NCI-H2081 (cell line): ENCODE measurements at regions not wholly inside any gene's neighbourhood (a gene's known extent, or its start where the extent isn't known, plus 50 kb on each side); places are given as distances from the start of the nearest gene placed in this dataset.

Experiments
- DNase-seq, 2 experiments: peaks; one replicate each; lab custom pipeline; 2025; lab: John Stamatoyannopoulos, UW

DNA sequence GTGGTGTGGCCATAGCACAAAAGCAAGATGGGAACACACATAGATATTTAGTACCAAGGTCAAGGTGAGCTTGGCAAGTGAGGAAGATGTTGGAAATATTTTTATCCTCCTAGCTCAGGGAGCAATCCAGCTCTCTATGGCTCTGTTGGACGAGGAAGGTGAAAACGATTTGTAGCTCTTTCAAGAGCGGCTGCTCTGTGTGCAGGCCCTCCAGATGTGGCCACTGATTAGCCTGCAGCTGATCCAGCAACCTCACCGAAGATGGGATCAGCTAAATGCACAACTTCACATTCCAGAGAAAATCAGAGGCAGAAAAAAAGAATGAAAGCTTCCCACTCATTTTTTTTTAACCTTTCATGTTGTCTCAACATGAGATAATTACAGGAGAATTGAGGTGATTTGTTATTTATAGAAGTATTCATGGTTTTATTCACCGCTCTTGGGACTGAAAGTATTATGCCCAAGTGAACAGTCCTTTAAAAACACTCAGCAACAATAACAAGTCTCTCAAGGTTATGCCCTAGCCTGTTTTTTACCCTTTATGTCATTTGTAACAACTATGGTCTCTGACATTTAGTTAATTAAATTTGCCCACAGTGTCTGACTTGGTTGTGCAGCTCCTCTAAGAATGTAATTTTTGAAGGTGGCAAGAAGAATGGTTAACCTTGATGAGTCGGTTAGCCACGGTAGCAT lies 213.6 kb upstream of the ADARB2 start:
- no peak for DNase-seq

GRCh38 chr10:1947464-1948003 lies 210.2 kb upstream of the ADARB2 start:
- DNase-seq: no peak

DNA sequence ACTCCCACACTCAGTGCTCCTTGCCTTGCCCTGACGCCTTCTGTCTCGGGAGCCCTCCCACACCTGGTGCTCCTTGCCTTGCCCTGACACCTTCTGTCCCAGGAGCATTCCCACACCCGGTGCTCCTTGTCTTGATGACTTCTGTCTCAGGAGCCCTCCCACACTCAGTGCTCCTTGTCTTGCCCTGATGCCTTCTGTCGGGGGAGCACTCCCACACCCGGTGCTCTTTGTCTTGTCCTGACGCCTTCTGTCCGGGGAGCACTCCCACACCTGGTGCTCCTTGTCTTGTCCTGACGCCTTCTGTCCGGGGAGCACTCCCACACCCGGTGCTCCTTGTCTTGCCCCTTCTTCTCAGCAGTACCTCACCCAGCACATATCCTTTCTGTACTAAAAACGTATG lies 207.2 kb upstream of the ADARB2 start:
- DNase-seq: no peak

- no peak for DNase-seq
Measured at GRCh38 chr10:1942478-1942877, 205.2 kb upstream of the ADARB2 start.

- DNase-seq: no peak
Measured at GRCh38 chr10:1939016-1939415, 201.7 kb upstream of the ADARB2 start.

GRCh38 chr10:1938317-1938716 lies 201.0 kb upstream of the ADARB2 start:
- DNase-seq: no peak

GRCh38 chr10:1935912-1936311 lies 198.6 kb upstream of the ADARB2 start:
- DNase-seq: no peak

DNA sequence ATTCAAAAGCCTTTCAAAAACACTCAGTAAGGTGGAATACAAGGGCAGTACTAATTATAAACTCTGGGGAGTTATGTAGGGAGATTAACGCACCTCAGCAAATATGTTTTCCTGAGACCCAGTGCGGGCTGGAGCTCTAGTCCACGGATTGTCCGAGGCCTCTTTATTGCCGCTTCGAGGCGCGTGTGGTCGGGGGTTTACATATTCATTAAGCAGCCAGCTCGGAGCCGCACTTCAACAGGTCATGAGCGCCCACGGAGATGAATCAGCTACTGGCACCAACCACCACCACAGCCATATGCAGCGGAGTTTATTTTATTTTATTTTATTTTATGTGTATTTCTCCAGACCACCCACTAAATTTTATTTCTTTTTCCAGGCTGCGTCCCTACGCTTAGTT lies 195.9 kb upstream of the ADARB2 start:
- DNase-seq: no peak

- no peak for DNase-seq
Measured at GRCh38 chr10:1932692-1933094, 195.4 kb upstream of the ADARB2 start.

DNA sequence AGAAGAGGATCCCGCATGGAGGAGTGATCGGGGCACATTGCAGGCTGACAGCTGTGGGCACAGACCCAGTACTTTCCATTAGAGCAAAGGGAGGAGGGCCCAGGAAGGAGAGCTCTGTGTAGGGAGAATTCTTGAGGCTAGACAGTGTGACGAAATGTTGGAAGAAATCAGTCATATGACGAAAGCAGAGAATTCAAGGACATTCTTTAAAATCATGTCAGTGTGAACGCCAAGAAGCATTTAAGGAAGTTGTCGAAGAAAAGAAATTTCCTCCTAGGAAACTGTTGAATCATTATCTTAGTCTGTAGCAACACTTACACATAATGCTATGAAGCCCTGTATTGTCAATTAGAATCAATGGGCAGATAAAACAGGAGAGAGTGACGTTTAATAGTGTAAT lies 191.3 kb upstream of the ADARB2 start:
- no peak for DNase-seq

DNA sequence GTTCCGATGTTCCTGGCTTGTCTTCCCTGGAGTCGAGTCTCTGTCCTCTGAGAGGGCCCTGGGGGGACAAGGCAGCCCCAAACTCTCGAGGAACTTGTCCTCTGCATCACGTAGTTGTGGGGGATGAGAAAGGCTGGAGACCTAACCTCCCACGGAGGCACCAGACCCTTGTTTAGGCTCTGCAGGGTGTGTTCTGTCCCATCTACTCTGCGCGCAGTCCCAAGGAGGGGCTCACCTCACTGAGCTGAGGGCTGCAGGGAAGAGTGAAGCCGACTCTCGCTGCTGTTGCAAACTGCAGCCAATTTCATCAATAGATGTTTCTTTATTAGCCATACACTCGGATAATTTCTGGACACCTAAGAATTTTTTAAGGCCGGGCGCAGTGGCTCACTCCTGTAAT lies 186.7 kb upstream of the ADARB2 start:
- no peak for DNase-seq

GRCh38 chr10:1923586-1923985 lies 186.3 kb upstream of the ADARB2 start:
- no peak for DNase-seq

GRCh38 chr10:1920941-1921340 lies 183.6 kb upstream of the ADARB2 start:
- DNase-seq: no peak

DNA sequence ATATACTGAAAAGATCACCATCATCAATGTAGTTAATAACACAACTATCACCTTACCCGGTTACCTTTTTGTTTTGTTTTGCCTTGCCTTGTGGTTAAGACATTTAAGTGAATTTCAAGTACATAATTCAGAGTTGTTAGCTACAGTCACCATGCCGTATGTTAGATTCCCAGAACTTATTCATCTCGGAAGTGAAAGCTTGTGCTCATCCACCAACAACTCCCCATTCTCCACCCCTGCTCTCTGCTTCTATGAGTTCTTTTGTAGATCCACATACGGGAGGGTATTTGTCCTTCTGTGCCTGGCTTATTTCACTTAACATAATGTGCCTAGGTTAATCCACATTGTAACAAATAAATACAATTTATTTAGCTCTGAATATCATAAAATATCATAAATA lies 182.8 kb upstream of the ADARB2 start:
- DNase-seq: no peak

- no peak for DNase-seq
Measured at GRCh38 chr10:1911771-1912170, 174.4 kb upstream of the ADARB2 start.

- no peak for DNase-seq
Measured at GRCh38 chr10:1903982-1904381, 166.7 kb upstream of the ADARB2 start.

DNA sequence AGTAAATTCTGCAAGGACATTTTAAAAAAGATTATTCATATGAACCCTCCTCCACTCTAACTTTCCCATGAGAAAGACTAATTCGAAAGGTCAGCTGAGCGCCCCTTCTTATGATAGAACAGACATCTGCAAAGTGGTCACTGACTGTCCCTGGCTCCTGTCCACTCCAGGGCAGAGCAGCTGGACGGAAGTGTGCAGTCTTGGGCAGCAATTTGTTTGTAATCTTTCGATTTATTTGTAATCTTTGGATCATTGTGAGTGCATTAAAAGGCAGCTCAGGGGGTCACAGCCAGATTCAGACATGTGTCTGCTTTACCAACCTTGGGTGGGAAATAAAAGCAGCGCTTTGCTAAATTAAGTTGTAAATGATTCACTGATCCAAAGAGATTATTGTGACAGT lies 158.8 kb upstream of the ADARB2 start:
- DNase-seq: no peak

DNA sequence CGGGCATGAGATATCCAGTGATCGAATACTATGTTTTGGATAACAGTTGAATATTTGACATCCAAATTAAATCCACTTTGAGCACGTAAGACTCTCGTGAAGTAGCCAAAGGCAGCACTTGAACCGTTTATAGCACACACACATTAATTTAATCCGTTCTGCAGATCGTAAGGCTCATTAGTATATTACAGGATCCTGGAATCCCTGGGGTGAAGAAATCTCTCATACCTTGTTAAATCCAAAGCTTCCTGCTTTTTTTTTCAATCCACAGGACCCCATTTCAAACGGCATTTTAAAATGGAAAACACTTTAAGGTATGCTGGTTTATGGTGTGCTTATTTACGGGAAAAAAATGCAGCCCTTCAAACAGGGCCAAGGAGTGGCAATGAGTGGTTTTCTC lies 158.4 kb upstream of the ADARB2 start:
- DNase-seq: no peak

- no peak for DNase-seq
Measured at GRCh38 chr10:1894912-1895311, 157.6 kb upstream of the ADARB2 start.

DNA sequence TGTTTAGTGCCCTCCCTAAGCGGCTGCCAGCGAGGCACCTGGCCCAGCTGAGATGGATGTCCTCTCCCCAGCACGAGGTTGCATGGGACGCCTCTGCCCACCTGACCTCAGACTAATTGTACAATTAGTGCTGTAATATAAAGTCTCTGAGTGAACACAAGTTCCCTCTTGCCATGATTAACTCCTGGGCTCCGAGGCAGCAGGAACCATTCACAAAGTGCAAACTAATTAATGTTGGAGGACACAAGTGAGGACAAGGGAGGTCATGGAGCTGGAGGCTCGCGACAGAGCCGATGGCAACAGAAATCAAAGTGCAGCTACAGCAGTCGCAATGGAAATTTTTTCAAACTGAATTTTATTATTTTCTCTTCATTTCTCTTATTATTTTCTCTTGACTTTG lies 156.6 kb upstream of the ADARB2 start:
- DNase-seq: no peak

DNA sequence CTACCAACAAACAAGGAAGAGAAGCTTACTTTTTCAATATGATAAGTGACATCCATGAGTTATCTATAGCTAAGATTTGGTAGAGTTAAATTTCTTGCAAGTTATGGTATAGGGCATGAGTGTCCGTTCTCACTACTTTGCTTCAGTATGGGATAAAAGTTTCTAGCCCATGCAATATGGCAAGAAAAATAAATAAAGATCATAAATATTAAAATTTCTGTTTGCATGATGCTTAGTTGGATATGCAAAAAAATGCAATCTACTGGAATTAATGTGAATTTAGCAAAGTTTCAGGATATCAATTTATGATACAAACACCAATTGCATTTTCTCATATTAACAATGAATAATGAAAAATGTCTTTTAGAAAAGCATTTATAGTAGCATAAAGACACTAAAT lies 148.7 kb upstream of the ADARB2 start:
- DNase-seq: no peak

DNA sequence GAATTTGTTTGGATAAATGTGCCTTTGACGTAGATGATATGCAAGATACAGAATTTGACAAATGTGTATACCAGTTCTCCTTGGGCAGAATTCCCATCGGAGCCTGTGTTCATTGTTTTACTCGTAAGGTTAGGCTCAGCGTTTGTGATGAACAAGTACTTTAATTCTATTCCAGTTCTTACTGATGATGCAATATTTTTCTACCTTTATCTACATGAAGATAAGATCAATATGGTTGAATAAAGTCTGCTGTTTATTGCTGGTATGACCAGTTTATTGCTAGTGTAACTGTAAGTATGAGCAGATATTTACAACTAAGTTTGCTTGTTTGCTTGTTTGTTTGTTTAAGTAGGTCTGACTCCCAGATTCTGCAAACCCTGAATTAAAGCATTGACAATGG lies 145.4 kb upstream of the ADARB2 start:
- DNase-seq: no peak

GRCh38 chr10:1882180-1882579 lies 144.9 kb upstream of the ADARB2 start:
- no peak for DNase-seq

- no peak for DNase-seq
Measured at GRCh38 chr10:1881636-1882035, 144.3 kb upstream of the ADARB2 start.
